Activated T-helper 17 cell treated with anti-CD3 and anti-CD28 coated beads, Interleukin-2, amount 50 U/mL, for 72 hours (primary cell): ENCODE measurements at regions not wholly inside any gene's neighbourhood (a gene's known extent, or its start where the extent isn't known, plus 50 kb on each side); places are given as distances from the start of the nearest gene placed in this dataset.
"Not testable (repeated sequence)": the region's sequence is repeated elsewhere in the genome, so short reads cannot be mapped to it uniquely, and the experiment has no call there.

Experiments used
- ATAC-seq: fragments of 150-1000 bp; cut with Tn5 transposase; replicated peaks from 2 replicates; pipeline ENCODE4 v1.10.0; 2021; ENCODE audit warnings: mild to moderate bottlenecking, moderate library complexity
- H3K27ac Mint-ChIP-seq: one replicate; pipeline ENCODE4 v1.8.0; 2022; ENCODE audit warnings: mixed read lengths
- H3K27me3 Mint-ChIP-seq: one replicate; pipeline ENCODE4 v1.8.0; 2022; ENCODE audit warnings: mixed read lengths
- H3K36me3 Mint-ChIP-seq: one replicate; pipeline ENCODE4 v1.8.0; 2022; ENCODE audit warnings: low read depth, mild to moderate bottlenecking, mixed read lengths
- H3K4me1 Mint-ChIP-seq: one replicate; pipeline ENCODE4 v1.8.0; 2022; ENCODE audit warnings: mixed read lengths
- H3K4me3 Mint-ChIP-seq: one replicate; pipeline ENCODE4 v1.8.0; 2022; ENCODE audit warnings: mild to moderate bottlenecking, mixed read lengths
- H3K9me3 Mint-ChIP-seq: one replicate; pipeline ENCODE4 v1.8.0; 2022; ENCODE audit warnings: mixed read lengths

DNA sequence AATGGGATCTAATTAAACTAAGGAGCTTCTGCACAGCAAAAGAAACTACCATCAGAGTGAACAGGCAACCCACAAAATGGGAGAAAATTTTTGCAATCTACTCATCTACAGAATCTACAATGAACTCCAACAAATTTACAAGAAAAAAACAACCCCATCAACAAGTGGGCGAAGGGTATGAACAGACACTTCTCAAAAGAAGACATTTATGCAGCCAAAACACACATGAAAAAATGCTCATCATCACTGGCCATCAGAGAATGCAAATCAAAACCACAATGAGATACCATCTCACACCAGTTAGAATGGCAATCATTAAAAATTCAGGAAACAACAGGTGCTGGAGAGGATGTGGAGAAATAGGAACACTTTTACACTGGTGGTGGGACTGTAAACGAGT, 55.6 kb upstream of the MAN1A1 start:
- not testable (repeated sequence) for H3K27me3 Mint-ChIP-seq, ATAC-seq, H3K4me1 Mint-ChIP-seq, H3K4me3 Mint-ChIP-seq, H3K36me3 Mint-ChIP-seq, H3K27ac Mint-ChIP-seq
- H3K9me3 Mint-ChIP-seq: peaks cover 14% of the 10 kb centered on the region
